A549 (cell line): ENCODE measurements at regions not wholly inside any gene's neighbourhood (a gene's known extent, or its start where the extent isn't known, plus 50 kb on each side); places are given as distances from the start of the nearest gene placed in this dataset.

Experiments
- CHD4 ChIP-seq: fragments of 200-600 bp; sonication (generic); IDR thresholded peaks from 2 replicates; pipeline ENCODE4 v1.6.1; 2016; ENCODE audit warnings: antibody characterized with exemption, mild to moderate bottlenecking, borderline replicate concordance
- EP300 ChIP-seq, 2 experiments: fragments of >200 bp; sonication (Bioruptor Twin); formaldehyde crosslinking; IDR thresholded peaks; 2 replicates in 1 of 2; 3 replicates in 1 of 2; pipeline ENCODE4 v1.6.1; 2016 to 2017
- HOXA7 ChIP-seq: fragments of 250-450 bp; sonication (Bioruptor Pico); IDR thresholded peaks from 2 replicates; pipeline ENCODE4 v1.5.0; 2020; ENCODE audit warnings: mild to moderate bottlenecking, moderate library complexity
- HOXB5 ChIP-seq: fragments of 250-450 bp; sonication (Bioruptor Pico); IDR thresholded peaks from 2 replicates; pipeline ENCODE4 v1.5.0; 2020; ENCODE audit warnings: mild to moderate bottlenecking, moderate library complexity
- KDM1A ChIP-seq: fragments of 200-600 bp; sonication (generic); IDR thresholded peaks from 2 replicates; pipeline ENCODE4 v1.6.1; 2016; ENCODE audit warnings: low read depth, mild to moderate bottlenecking
- MAFK ChIP-seq: fragments of 450-650 bp; IDR thresholded peaks from 2 replicates; pipeline ENCODE4 v1.6.1; 2014; ENCODE audit not compliant: partially characterized antibody
- MAZ ChIP-seq: fragments of 150-350 bp; IDR thresholded peaks from 2 replicates; pipeline ENCODE4 v1.6.1; 2014; ENCODE audit warnings: antibody characterized with exemption, low read depth, low read length, borderline replicate concordance
- MYC ChIP-seq: IDR thresholded peaks from 2 replicates; pipeline ENCODE4 v1.6.1; 2012; ENCODE audit warnings: mild to moderate bottlenecking, inconsistent platforms, low read length, improper control_type of control experiment, borderline replicate concordance
- POLR2A ChIP-seq: IDR thresholded peaks from 2 replicates; pipeline ENCODE4 v1.6.1; 2012; ENCODE audit warnings: mild to moderate bottlenecking, low read length
- POLR2AphosphoS2 ChIP-seq: conservative IDR thresholded peaks from 2 replicates; pipeline ENCODE4 v1.6.1; 2012; ENCODE audit warnings: low read length, improper control_type of control experiment, inconsistent platforms
- RCOR1 ChIP-seq: fragments of 150-350 bp; IDR thresholded peaks from 2 replicates; pipeline ENCODE4 v1.6.1; 2014; ENCODE audit warnings: antibody characterized with exemption, low read length, low read depth
- TF ChIP-seq, protein P1 (sequence below): fragments of >200 bp; sonication (Bioruptor Twin); formaldehyde crosslinking; IDR thresholded peaks from 3 replicates; pipeline ENCODE4 v1.5.1; 2016
- TF ChIP-seq, protein P2 (sequence below): IDR thresholded peaks from 2 replicates; pipeline ENCODE4 v1.6.1; 2012
- TF ChIP-seq, protein P3 (sequence below): fragments of 200-600 bp; sonication (generic); IDR thresholded peaks from 2 replicates; pipeline ENCODE4 v1.6.1; 2016; ENCODE audit warnings: antibody characterized with exemption, mild to moderate bottlenecking, moderate library complexity

DNA sequence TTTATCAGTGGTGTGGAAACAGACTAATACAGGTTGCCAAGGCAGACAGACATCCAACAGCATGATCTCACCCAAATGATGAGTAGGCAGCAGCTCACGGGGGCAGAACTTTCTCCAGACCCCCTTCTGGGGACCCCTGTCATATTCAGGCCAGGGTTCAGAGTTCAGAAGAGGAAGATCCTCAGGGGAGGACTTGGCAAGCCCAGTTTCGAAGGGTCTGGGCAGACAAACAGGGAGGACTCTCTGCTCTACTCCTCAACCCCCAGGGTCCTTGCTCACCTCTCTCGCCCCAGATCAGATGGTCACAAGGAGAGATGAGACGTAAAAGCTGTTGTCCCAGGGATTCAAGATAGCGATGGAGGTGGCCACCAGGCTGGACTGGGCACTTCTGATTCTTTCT lies 215.1 kb upstream of the MVB12B start:
- no peak for TF ChIP-seq POLR2AphosphoS2
- no peak for TF ChIP-seq POLR2A
- no peak for TF ChIP-seq EP300 (IDR thresholded peaks at IDR 0.05)
- TF ChIP-seq, protein P1, sequence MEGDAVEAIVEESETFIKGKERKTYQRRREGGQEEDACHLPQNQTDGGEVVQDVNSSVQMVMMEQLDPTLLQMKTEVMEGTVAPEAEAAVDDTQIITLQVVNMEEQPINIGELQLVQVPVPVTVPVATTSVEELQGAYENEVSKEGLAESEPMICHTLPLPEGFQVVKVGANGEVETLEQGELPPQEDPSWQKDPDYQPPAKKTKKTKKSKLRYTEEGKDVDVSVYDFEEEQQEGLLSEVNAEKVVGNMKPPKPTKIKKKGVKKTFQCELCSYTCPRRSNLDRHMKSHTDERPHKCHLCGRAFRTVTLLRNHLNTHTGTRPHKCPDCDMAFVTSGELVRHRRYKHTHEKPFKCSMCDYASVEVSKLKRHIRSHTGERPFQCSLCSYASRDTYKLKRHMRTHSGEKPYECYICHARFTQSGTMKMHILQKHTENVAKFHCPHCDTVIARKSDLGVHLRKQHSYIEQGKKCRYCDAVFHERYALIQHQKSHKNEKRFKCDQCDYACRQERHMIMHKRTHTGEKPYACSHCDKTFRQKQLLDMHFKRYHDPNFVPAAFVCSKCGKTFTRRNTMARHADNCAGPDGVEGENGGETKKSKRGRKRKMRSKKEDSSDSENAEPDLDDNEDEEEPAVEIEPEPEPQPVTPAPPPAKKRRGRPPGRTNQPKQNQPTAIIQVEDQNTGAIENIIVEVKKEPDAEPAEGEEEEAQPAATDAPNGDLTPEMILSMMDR: no peak
- TF ChIP-seq CHD4: no peak
- no peak for TF ChIP-seq MAZ
- no peak for TF ChIP-seq MAFK
- TF ChIP-seq, protein P2, sequence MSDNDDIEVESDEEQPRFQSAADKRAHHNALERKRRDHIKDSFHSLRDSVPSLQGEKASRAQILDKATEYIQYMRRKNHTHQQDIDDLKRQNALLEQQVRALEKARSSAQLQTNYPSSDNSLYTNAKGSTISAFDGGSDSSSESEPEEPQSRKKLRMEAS: no peak
- TF ChIP-seq HOXB5 (CRISPR knock-in tag): no peak
- no peak for TF ChIP-seq HOXA7 (CRISPR knock-in tag)
- no peak for TF ChIP-seq KDM1A
- no peak for TF ChIP-seq MYC
- TF ChIP-seq RCOR1: no peak
- TF ChIP-seq, protein P3, sequence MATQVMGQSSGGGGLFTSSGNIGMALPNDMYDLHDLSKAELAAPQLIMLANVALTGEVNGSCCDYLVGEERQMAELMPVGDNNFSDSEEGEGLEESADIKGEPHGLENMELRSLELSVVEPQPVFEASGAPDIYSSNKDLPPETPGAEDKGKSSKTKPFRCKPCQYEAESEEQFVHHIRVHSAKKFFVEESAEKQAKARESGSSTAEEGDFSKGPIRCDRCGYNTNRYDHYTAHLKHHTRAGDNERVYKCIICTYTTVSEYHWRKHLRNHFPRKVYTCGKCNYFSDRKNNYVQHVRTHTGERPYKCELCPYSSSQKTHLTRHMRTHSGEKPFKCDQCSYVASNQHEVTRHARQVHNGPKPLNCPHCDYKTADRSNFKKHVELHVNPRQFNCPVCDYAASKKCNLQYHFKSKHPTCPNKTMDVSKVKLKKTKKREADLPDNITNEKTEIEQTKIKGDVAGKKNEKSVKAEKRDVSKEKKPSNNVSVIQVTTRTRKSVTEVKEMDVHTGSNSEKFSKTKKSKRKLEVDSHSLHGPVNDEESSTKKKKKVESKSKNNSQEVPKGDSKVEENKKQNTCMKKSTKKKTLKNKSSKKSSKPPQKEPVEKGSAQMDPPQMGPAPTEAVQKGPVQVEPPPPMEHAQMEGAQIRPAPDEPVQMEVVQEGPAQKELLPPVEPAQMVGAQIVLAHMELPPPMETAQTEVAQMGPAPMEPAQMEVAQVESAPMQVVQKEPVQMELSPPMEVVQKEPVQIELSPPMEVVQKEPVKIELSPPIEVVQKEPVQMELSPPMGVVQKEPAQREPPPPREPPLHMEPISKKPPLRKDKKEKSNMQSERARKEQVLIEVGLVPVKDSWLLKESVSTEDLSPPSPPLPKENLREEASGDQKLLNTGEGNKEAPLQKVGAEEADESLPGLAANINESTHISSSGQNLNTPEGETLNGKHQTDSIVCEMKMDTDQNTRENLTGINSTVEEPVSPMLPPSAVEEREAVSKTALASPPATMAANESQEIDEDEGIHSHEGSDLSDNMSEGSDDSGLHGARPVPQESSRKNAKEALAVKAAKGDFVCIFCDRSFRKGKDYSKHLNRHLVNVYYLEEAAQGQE: no peak
